Superior temporal gyrus (tissue), 1 donor: ENCODE measurements at regions not wholly inside any gene's neighbourhood (a gene's known extent, or its start where the extent isn't known, plus 50 kb on each side); places are given as distances from the start of the nearest gene placed in this dataset.
A peak's percentile ranks its signal among the peaks of the same experiment; 100 is the strongest.

ENCODE experiments used
- DNase-seq: peaks from one replicate; pipeline ENCODE4 v3.0.0-alpha.2; 2016; ENCODE audit errors: extremely low spot score

GRCh38 chr13:65889368-65889767 lies 1340.8 kb downstream of the PCDH9 start:
- no peak for DNase-seq

- no peak for DNase-seq
Observed at GRCh38 chr13:65882810-65883209, 1347.3 kb downstream of the PCDH9 start.

GRCh38 chr13:65881561-65882155 lies 1348.5 kb downstream of the PCDH9 start:
- DNase-seq = no peak

- peak; percentile 26 for DNase-seq
Observed at GRCh38 chr13:65875031-65875430, 1355.1 kb downstream of the PCDH9 start.

- no peak for DNase-seq
Observed at GRCh38 chr13:65872448-65872847, 1357.7 kb downstream of the PCDH9 start.

GRCh38 chr13:65868884-65869283 lies 1361.3 kb downstream of the PCDH9 start:
- no peak for DNase-seq

GRCh38 chr13:65868099-65868498 lies 1362.0 kb downstream of the PCDH9 start:
- DNase-seq = no peak

- no peak for DNase-seq
Observed at GRCh38 chr13:65866138-65866537, 1364.0 kb downstream of the PCDH9 start.

GRCh38 chr13:65865206-65865605 lies 1364.9 kb downstream of the PCDH9 start:
- DNase-seq = no peak

- DNase-seq = no peak
Observed at GRCh38 chr13:65864039-65864438, 1366.1 kb downstream of the PCDH9 start.

- no peak for DNase-seq
Observed at GRCh38 chr13:65860306-65860705, 1369.8 kb downstream of the PCDH9 start.

- DNase-seq = no peak
Observed at GRCh38 chr13:65857942-65858565, 1372.1 kb downstream of the PCDH9 start.

GRCh38 chr13:65856431-65856830 lies 1373.7 kb downstream of the PCDH9 start:
- no peak for DNase-seq

- no peak for DNase-seq
Observed at GRCh38 chr13:65855242-65855805, 1374.8 kb downstream of the PCDH9 start.

GRCh38 chr13:65854431-65854830 lies 1375.7 kb downstream of the PCDH9 start:
- DNase-seq = no peak

- DNase-seq = no peak
Observed at GRCh38 chr13:65844266-65844841, 1385.8 kb downstream of the PCDH9 start.

GRCh38 chr13:65843314-65843731 lies 1386.8 kb downstream of the PCDH9 start:
- no peak for DNase-seq

GRCh38 chr13:65841156-65841555 lies 1389.0 kb downstream of the PCDH9 start:
- no peak for DNase-seq

- no peak for DNase-seq
Observed at GRCh38 chr13:65836066-65836465, 1394.1 kb downstream of the PCDH9 start.

- no peak for DNase-seq
Observed at GRCh38 chr13:65834897-65835296, 1395.2 kb downstream of the PCDH9 start.

- no peak for DNase-seq
Observed at GRCh38 chr13:65830411-65831205, 1399.5 kb downstream of the PCDH9 start.
